ENCODE measurements at regions not wholly inside any gene's neighbourhood (a gene's known extent, or its start where the extent isn't known, plus 50 kb on each side); places are given as distances from the start of the nearest gene placed in this dataset.

DNA sequence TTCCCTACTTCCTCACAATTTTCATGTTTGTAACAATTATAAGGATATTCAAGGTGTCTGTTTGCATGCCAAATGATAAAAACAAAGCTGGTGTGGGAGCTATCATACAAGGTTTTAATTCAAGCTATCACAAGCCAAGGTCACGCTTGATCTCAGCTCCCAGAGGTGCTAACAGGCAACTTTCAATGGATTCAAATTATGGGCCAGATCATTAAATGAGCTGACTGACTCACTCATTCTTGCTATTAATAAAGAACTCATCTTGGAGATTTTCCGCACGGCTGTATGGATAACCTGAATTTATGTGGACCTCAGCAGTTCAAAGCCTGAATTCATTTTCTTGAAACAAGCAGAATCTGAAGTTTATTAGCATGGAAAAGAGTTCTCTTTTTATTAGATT, 267.3 kb upstream of the CDH6 start:
- CTCF ChIA-PET, result no interaction called here
- Histone ChIP-seq H3K9me3 (ENCODE audit: control insufficient read depth, insufficient read depth, low read length) (no peaks in the 10 kb centered on the region), H3K4me3 (ENCODE audit: low read depth, low read length) (no peak overlapping the region), H3K27ac (ENCODE audit: low read depth, low read length) (no peak overlapping the region), H3K27me3 (ENCODE audit: control insufficient read depth, insufficient read depth, low read length) (no peaks in the 10 kb centered on the region)
- no peak for DNase-seq (ENCODE audit: low read depth, low spot score)
- TF ChIP-seq, protein P1, sequence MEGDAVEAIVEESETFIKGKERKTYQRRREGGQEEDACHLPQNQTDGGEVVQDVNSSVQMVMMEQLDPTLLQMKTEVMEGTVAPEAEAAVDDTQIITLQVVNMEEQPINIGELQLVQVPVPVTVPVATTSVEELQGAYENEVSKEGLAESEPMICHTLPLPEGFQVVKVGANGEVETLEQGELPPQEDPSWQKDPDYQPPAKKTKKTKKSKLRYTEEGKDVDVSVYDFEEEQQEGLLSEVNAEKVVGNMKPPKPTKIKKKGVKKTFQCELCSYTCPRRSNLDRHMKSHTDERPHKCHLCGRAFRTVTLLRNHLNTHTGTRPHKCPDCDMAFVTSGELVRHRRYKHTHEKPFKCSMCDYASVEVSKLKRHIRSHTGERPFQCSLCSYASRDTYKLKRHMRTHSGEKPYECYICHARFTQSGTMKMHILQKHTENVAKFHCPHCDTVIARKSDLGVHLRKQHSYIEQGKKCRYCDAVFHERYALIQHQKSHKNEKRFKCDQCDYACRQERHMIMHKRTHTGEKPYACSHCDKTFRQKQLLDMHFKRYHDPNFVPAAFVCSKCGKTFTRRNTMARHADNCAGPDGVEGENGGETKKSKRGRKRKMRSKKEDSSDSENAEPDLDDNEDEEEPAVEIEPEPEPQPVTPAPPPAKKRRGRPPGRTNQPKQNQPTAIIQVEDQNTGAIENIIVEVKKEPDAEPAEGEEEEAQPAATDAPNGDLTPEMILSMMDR (IDR thresholded peaks at IDR 0.05; ENCODE audit: low read depth, low read length), result no peak
- POLR2A ChIA-PET, result no interaction called here

- TF ChIP-seq, protein P1 (IDR thresholded peaks at IDR 0.05; ENCODE audit: low read depth, low read length), result no peak
- DNase-seq (ENCODE audit: low read depth, low spot score), result no peak
- Histone ChIP-seq H3K9me3 (ENCODE audit: control insufficient read depth, insufficient read depth, low read length) (no peaks in the 10 kb centered on the region), H3K4me3 (ENCODE audit: low read depth, low read length) (no peak overlapping the region), H3K27me3 (ENCODE audit: control insufficient read depth, insufficient read depth, low read length) (no peaks in the 10 kb centered on the region), H3K27ac (ENCODE audit: low read depth, low read length) (no peak overlapping the region)
- CTCF ChIA-PET, result interaction anchor here (1.2 to 2.0 kb wide), 2 partner anchors 265 to 311 kb away, joined by 3 to 8 read pairs; no protein-coding TSS in a partner anchor
- POLR2A ChIA-PET, result no interaction called here
These were observed 272.1 kb upstream of the CDH6 start for GRCh38 chr5:30921388-30921787.

- no peak for DNase-seq (ENCODE audit: low read depth, low spot score)
- TF ChIP-seq, protein P1 (IDR thresholded peaks at IDR 0.05; ENCODE audit: low read depth, low read length), result no peak
- ChIA-PET CTCF (no interaction called here), POLR2A (no interaction called here)
- Histone ChIP-seq H3K9me3 (ENCODE audit: control insufficient read depth, insufficient read depth, low read length) (no peaks in the 10 kb centered on the region), H3K4me3 (ENCODE audit: low read depth, low read length) (no peak overlapping the region), H3K27me3 (ENCODE audit: control insufficient read depth, insufficient read depth, low read length) (no peaks in the 10 kb centered on the region), H3K27ac (ENCODE audit: low read depth, low read length) (no peak overlapping the region)
These were observed 275.3 kb upstream of the CDH6 start for GRCh38 chr5:30918171-30918570.

DNA sequence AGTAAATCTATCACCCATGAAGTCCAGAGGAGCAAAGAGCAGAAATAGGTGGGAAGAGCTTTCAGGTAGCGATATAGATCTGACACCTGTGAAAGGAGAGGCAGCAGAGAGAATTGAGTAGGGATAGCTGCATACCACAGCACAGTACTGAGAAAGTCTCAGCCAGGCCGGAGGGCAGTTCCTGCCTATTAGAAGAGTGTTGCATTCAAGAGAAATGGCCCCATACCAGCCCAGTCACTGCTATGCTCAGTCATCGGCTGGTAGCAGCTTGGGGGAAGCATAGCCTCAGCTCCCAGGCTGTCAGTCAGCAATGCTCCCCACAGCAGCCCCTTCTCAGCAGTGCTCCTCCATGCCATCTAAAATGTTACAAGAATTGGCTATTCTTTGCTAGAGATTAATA, 285.1 kb upstream of the CDH6 start:
- ChIA-PET CTCF (no interaction called here), POLR2A (no interaction called here)
- Histone ChIP-seq H3K27me3 (ENCODE audit: control insufficient read depth, insufficient read depth, low read length) (no peaks in the 10 kb centered on the region), H3K9me3 (ENCODE audit: control insufficient read depth, insufficient read depth, low read length) (no peaks in the 10 kb centered on the region), H3K27ac (ENCODE audit: low read depth, low read length) (no peak overlapping the region), H3K4me3 (ENCODE audit: low read depth, low read length) (no peak overlapping the region)
- DNase-seq (ENCODE audit: low read depth, low spot score), result no peak
- TF ChIP-seq, protein P1 (IDR thresholded peaks at IDR 0.05; ENCODE audit: low read depth, low read length), result no peak

DNA sequence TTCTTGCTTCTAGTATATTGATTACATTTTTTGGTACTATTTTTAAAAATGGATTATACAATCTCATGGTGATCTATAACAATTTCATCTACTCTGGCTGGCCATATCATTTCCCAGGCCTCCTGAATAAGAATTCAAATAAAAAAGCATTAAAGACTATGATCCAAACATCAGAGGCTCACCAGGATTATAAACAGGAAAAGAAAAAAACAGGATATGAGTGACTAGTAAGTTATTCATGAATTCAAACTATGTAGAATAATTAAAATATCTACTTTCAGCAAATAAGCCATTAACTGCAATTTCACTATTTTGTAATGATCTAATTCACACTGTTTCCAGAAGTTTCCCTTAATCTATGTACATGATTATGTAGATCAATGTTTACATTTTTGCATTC, 293.1 kb upstream of the CDH6 start:
- TF ChIP-seq, protein P1 (IDR thresholded peaks at IDR 0.05; ENCODE audit: low read depth, low read length), result no peak
- no peaks in the 10 kb centered on the region for H3K9me3 ChIP-seq (ENCODE audit: control insufficient read depth, insufficient read depth, low read length)
- H3K27me3 ChIP-seq (ENCODE audit: control insufficient read depth, insufficient read depth, low read length), result no peaks in the 10 kb centered on the region
- H3K27ac ChIP-seq (ENCODE audit: low read depth, low read length), result no peak overlapping the region
- CTCF ChIA-PET, result no interaction called here
- H3K4me3 ChIP-seq (ENCODE audit: low read depth, low read length), result no peak overlapping the region
- POLR2A ChIA-PET, result no interaction called here
- no peak for DNase-seq (ENCODE audit: low read depth, low spot score)
